Astrocyte of the cerebellum (primary cell): ENCODE measurements at regions not wholly inside any gene's neighbourhood (a gene's known extent, or its start where the extent isn't known, plus 50 kb on each side); places are given as distances from the start of the nearest gene placed in this dataset.

ENCODE experiments used
- DNase-seq: peaks from one replicate; pipeline ENCODE4 v3.0.0-alpha.2; 2011; ENCODE audit warnings: low read depth
- H3K4me3 ChIP-seq: 2 replicates; pipeline ENCODE4 v1.5.1; 2011; ENCODE audit warnings: mild to moderate bottlenecking, low read depth, low read length, moderate library complexity
- in situ Hi-C: cut with HindIII; loops from 2 replicates; pipeline ENCODE4 v1.10.0; 2017; ENCODE audit warnings: low sequenced_read_pairs
- TF ChIP-seq, protein P1 (sequence below): IDR thresholded peaks from 2 replicates; pipeline ENCODE4 v1.5.1; 2012; ENCODE audit warnings: low read length, low read depth, moderate library complexity, mild to moderate bottlenecking; ENCODE audit errors: missing control alignments

DNA sequence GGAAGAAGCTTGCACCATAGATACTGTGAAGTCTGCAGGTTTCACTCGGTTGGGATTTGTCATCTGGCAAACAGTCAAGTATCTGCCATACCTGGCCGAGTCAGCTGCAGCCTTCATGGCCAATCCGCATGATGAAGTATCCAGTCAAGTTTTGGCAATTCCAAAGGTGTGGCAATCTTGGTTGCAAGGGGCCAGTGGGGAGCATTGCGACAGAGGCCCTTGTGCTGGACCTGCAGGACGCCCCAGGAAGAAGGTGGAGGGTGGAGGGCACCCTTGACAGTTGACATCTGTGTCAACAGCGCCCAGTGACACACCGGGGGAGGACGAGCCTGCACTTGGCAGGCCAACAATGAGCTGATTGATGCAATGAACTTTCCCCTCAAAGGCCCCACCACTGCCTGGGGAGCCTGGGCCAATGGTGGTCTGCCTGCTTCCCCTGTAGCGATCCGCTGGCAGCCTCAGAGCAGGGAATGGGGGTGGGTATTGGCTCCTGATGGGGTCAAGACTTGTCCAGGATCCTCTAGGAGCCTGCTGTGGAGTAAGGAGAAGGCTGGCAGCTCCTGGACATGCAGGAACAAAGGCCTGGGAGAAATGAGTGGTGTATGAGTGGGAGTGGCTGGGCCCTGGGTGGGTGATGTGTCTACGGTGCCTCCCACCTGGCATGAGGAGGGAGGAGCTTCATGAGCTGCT, 122.8 kb upstream of the PITX1 start:
- H3K4me3 ChIP-seq, result no peak overlapping the region
- TF ChIP-seq, protein P1, sequence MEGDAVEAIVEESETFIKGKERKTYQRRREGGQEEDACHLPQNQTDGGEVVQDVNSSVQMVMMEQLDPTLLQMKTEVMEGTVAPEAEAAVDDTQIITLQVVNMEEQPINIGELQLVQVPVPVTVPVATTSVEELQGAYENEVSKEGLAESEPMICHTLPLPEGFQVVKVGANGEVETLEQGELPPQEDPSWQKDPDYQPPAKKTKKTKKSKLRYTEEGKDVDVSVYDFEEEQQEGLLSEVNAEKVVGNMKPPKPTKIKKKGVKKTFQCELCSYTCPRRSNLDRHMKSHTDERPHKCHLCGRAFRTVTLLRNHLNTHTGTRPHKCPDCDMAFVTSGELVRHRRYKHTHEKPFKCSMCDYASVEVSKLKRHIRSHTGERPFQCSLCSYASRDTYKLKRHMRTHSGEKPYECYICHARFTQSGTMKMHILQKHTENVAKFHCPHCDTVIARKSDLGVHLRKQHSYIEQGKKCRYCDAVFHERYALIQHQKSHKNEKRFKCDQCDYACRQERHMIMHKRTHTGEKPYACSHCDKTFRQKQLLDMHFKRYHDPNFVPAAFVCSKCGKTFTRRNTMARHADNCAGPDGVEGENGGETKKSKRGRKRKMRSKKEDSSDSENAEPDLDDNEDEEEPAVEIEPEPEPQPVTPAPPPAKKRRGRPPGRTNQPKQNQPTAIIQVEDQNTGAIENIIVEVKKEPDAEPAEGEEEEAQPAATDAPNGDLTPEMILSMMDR, result no peak
- in situ Hi-C loops, result no loop called here
- DNase-seq, result no peak

DNA sequence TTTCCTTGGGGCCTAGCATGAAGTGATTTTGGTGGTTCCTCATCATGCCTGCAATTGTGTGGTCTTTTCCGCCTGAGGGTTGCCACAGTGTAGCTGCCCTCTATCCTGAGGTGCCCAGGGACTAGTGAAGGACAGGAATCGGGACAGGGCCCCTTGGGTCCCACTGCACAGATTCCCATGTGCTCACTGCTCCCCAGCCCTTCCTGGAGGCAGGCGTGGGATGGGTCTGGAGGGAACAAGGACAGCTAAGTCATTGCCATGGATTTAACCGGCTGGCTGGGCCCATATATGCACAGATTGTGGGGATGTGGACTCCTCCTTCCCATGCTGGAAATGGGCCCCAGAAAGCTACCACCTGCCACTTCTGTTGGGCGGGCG, 122.3 kb upstream of the PITX1 start:
- TF ChIP-seq, protein P1, result no peak
- in situ Hi-C loops, result no loop called here
- DNase-seq, result no peak
- no peak overlapping the region for H3K4me3 ChIP-seq

DNA sequence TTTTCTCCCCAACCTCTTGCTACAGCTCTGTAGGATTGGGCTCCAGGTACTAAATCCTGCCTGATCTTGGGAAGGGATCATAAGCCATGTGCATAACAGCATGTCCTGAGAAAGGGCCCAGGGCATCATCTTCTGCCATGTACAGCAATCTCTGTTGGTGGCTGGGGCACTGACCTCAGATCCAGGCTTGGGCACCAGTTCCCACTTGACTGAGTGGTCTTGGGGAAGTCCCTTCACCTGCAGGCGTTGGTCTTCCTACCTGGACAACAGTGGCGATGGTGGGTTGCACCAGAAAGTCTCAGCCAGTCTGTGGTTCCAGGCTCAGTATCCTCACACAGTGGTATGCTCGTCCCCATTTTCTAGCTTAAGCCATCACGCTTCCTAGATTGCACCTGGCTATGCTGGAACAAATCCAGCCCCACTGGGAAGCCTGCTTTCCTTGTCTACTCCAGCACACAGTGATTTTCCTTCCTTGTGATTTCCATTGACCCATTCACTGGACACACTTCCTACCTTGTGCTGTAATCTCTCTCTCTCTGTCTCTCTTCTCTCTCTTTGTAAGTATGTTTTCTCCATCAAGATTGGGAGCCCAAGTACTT, 121.7 kb upstream of the PITX1 start:
- H3K4me3 ChIP-seq, result no peak overlapping the region
- in situ Hi-C loops, result no loop called here
- DNase-seq, result no peak
- TF ChIP-seq, protein P1, result no peak

DNA sequence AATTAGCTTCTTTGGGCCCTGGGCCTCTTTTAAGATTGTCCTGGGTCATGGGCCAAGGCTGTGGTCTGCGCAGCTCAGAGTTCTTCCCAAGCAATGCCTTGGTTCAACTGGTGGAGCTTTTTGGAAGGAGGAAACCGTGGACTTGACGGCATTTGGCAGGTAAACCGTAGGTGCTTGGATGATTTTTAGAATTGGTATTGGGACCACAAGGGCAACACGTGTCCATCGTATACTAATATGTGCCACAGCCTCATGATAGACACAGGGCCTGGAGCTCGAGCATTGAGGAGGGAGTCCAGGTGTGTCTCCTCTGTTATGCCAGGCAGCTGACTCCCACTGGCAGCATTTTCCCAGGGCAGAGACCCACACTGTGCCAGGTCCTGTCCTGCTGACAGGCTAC, 120.9 kb upstream of the PITX1 start:
- no peak for DNase-seq
- TF ChIP-seq, protein P1, result no peak
- H3K4me3 ChIP-seq, result no peak overlapping the region
- in situ Hi-C loops, result no loop called here

DNA sequence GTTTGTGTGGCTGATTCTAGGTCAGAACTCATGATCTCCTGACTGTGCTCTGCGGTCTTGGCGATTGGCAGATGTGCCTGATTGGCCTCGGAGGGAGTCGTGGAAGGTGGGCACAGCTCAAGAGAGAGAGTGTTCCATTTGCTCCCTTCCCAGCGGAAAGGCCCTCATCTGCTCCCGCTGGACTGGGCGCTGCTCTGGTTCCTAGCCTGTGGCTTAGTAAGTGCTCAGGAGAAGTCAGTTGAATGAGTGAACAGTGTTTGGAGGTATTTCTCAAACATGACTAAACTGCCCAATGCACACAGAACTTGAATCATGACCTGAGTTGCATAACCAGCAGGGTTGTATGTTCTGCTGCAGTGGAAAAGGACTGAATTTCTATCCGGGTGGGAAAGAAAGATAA, 120.2 kb upstream of the PITX1 start:
- TF ChIP-seq, protein P1, result no peak
- in situ Hi-C loops, result no loop called here
- no peak overlapping the region for H3K4me3 ChIP-seq
- DNase-seq, result no peak

DNA sequence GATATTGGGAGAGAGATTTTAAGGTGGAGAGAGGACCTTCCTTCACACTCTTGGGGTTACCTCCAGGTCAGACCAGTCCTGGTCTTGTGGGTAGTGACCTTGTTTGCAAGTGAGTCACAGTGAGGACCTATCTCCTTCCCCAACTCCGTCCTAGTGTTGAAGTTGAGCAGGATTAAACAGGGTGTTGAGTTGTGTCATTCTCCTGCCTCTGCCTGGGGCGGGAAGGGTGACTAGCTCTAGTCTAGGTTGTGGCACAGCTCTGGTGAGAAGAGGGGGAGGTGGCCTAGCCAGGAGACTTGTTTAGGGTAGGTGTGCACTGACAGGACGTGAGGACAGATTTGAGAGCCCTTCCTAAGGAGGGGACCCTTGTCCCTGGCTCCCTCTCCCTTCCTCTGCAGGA, 119.6 kb upstream of the PITX1 start:
- in situ Hi-C loops, result no loop called here
- TF ChIP-seq, protein P1, result no peak
- no peak overlapping the region for H3K4me3 ChIP-seq
- DNase-seq, result no peak
